ENCODE measurements at regions not wholly inside any gene's neighbourhood (a gene's known extent, or its start where the extent isn't known, plus 50 kb on each side); places are given as distances from the start of the nearest gene placed in this dataset.
"Not testable (repeated sequence)": the region's sequence is repeated elsewhere in the genome, so short reads cannot be mapped to it uniquely, and the experiment has no call there.

DNA sequence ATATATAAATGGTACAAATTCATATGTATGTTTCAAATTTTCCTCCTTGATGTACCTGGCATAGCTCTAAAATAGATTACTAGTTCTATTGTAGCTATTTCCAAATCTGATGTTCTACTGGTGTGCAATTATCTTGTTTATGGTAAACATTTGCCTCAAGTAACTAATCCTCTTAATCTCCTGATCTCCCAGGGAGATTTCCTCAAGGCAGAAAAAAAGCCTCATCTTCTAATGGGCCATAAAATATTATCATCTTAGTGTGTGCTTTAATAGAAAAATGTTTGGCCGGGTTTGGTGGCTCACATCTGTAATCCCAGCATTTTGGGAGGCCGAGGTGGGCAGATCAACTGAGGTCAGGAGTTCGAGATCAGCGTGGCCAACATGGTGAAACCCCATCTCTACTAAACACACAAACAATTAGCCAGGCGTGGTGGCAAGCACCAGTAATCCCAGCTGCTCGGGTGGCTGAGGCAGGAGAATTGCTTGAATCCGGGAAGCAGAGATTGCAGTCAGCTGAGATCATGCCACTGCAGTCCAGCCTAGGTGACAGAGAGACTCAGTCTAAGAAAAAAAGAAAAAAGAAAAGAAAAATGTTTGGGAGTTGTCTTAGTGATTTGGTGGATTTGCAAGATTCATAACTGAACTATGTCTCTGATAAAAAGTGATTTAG, 498.9 kb upstream of the SLITRK5 start:
- Mint-ChIP-seq H3K4me3 (no peak overlapping the region), H3K9me3 (peaks cover 17% of the 10 kb centered on the region), H3K27ac (no peak overlapping the region), H3K27me3 (ENCODE audit: insufficient read depth) (no peaks in the 10 kb centered on the region), H3K4me1 (ENCODE audit: low read depth) (no peaks in the 10 kb centered on the region), H3K36me3 (ENCODE audit: low read depth) (peaks cover 6% of the 10 kb centered on the region; the same call in 1 of the 2 replicates)
- TF ChIP-seq, protein P1, sequence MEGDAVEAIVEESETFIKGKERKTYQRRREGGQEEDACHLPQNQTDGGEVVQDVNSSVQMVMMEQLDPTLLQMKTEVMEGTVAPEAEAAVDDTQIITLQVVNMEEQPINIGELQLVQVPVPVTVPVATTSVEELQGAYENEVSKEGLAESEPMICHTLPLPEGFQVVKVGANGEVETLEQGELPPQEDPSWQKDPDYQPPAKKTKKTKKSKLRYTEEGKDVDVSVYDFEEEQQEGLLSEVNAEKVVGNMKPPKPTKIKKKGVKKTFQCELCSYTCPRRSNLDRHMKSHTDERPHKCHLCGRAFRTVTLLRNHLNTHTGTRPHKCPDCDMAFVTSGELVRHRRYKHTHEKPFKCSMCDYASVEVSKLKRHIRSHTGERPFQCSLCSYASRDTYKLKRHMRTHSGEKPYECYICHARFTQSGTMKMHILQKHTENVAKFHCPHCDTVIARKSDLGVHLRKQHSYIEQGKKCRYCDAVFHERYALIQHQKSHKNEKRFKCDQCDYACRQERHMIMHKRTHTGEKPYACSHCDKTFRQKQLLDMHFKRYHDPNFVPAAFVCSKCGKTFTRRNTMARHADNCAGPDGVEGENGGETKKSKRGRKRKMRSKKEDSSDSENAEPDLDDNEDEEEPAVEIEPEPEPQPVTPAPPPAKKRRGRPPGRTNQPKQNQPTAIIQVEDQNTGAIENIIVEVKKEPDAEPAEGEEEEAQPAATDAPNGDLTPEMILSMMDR (IDR thresholded peaks at IDR 0.05) = no peak
- no peak for DNase-seq

DNA sequence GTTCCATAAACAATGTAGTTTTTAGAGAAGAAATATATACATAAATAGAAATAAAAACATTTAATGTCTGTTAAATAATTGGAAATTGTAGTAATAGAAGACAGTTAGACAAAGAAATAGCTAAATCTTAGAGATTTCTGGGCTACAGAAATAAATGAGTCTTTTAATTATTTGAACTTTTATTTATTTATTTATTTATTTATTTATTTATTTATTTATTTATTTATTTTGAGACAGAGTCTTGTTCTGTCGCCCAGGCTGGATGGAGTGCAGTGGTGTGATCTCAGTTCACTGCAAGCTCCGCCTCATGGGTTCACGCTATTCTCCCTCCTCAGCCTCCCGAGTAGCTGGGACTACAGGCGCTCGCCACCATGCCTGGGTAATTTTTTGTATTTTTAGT, 486.0 kb upstream of the SLITRK5 start:
- H3K4me3 Mint-ChIP-seq = not testable (repeated sequence)

DNA sequence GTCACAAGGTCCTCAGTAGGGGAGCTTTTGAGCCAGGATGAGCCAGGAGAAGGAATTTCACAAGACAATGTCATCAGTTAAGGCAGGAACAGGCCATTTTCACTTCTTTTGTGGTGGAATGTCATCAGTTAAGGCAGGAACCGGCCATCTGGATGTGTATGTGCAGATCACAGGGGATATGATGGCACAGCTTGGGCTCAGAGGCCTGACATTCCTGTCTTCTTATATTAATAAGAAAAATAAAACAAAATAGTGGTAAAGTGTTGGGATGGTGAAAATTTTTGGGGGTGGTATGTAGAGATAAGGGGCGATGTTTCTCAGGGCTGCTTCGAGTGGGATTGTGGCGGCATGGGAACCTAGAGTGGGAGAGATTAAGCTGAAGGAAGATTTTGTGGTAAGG, 484.5 kb upstream of the SLITRK5 start:
- H3K9me3 Mint-ChIP-seq = peaks cover 23% of the 10 kb centered on the region
- H3K27ac Mint-ChIP-seq; H3K27me3 Mint-ChIP-seq (ENCODE audit: insufficient read depth); H3K4me3 Mint-ChIP-seq; H3K4me1 Mint-ChIP-seq (ENCODE audit: low read depth); H3K36me3 Mint-ChIP-seq (ENCODE audit: low read depth); DNase-seq: not testable (repeated sequence)

More for the DNA sequence above, 486.0 kb upstream of the SLITRK5 start:
- DNase-seq; H3K36me3 Mint-ChIP-seq (ENCODE audit: low read depth); H3K4me1 Mint-ChIP-seq (ENCODE audit: low read depth); H3K27me3 Mint-ChIP-seq (ENCODE audit: insufficient read depth); H3K27ac Mint-ChIP-seq: not testable (repeated sequence)
- peaks cover 18% of the 10 kb centered on the region for H3K9me3 Mint-ChIP-seq

DNA sequence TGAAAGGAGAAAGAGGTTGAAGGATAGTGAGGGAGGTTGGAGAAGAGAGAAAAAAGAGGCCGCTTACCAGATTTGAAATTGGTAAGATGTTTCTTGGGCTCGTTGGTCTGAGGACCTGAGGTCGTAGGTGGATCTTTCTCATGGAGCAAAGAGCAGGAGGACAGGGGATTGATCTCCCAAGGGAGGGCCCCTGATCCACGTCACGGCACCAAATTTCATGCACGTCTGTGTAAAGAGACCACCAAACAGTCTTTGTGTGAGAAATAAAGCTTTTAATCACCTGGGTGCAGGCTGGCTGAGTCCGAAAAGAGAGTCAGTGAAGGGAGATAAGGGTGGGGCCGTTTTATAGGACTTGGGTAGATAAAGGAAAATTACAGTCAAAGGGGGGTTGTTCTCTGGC, 479.7 kb upstream of the SLITRK5 start:
- H3K36me3 Mint-ChIP-seq (ENCODE audit: low read depth); H3K27ac Mint-ChIP-seq; H3K27me3 Mint-ChIP-seq (ENCODE audit: insufficient read depth); DNase-seq; H3K4me1 Mint-ChIP-seq (ENCODE audit: low read depth); H3K4me3 Mint-ChIP-seq; H3K9me3 Mint-ChIP-seq: not testable (repeated sequence)

DNA sequence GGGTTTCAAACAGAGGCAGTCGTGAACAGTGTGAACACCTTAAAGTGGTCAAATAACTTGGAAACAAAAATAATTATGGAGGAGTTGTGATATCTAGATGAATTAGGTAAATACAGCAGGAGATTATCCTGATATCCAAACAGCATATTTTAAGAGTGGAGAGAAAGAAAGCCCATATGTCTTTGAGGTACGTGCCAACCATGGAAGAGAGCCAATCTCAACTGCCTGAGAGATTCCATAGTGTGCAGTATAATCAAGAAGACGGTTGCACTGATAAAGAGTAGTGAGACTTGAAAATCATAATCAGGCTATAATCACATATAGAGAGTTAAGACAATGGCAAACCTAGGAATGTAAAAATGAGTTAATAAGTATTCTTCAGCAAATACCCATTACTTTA, 472.8 kb upstream of the SLITRK5 start:
- no peak overlapping the region for H3K27ac Mint-ChIP-seq
- H3K27me3 Mint-ChIP-seq (ENCODE audit: insufficient read depth) = no peaks in the 10 kb centered on the region
- no peak for DNase-seq
- no peaks in the 10 kb centered on the region for H3K4me1 Mint-ChIP-seq (ENCODE audit: low read depth)
- no peak overlapping the region for H3K4me3 Mint-ChIP-seq
- TF ChIP-seq, protein P1 (IDR thresholded peaks at IDR 0.05) = no peak
- H3K9me3 Mint-ChIP-seq = peaks cover 9% of the 10 kb centered on the region
- H3K36me3 Mint-ChIP-seq (ENCODE audit: low read depth) = no peaks in the 10 kb centered on the region

DNA sequence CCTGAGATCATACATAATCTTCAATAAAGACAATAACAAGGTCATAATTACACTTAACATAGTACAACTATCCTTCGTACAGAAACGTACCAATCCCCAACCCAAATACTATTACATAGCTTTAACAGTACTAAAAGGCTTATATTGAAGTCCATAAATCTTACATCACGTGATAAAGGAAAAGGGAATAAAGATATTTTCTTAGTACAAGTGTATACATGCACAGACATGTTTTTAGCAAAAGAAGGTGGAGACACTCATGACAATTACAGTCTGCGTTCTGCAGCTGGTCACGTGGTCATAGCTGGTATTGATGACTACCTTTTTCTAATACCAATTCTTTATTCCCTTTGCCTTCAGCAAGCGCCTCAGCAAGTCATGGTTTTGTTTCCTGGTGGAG, 464.5 kb upstream of the SLITRK5 start:
- DNase-seq = no peak
- TF ChIP-seq, protein P1 (IDR thresholded peaks at IDR 0.05) = no peak
- Mint-ChIP-seq H3K27me3 (ENCODE audit: insufficient read depth) (no peaks in the 10 kb centered on the region), H3K36me3 (ENCODE audit: low read depth) (no peaks in the 10 kb centered on the region), H3K4me3 (no peak overlapping the region), H3K9me3 (peaks cover 21% of the 10 kb centered on the region), H3K4me1 (ENCODE audit: low read depth) (no peaks in the 10 kb centered on the region), H3K27ac (no peak overlapping the region)

DNA sequence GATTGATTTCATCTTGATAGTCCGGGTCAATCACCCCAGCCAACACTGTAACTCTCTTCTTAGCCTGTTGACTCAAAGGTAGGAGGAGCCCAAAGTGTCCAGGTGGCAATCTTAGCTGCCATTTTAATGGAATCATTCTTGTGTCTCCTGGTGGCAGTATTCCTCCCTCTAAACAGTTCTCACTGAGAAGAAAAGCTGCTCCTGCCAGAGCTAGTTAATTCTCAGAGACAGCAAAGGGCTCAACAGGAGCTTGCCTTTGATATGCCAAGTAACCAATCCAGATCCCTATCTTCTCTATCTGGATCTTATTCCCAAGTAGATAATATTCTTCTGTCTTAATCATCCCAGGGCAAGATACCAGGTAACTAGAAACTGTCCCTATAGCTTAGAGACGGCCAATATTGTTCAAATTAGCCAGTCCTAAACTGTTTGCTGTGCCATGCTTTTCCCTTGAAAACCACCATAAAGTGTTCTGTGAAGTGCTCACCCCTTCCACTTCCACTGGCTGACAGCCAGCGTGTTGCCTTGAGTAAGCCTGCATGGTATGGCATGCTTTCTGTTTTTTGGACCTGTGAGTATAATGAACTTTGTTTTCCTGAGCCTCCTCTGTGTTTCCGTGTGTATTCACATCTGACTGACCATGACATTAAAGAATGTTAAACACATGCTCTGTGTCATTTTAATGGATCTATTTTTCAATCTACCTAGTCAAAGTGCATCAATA, 463.7 kb upstream of the SLITRK5 start:
- H3K4me3 Mint-ChIP-seq = no peak overlapping the region
- TF ChIP-seq, protein P1 (IDR thresholded peaks at IDR 0.05) = no peak
- H3K27ac Mint-ChIP-seq = no peak overlapping the region
- peaks cover 21% of the 10 kb centered on the region for H3K9me3 Mint-ChIP-seq
- DNase-seq = no peak
- H3K27me3 Mint-ChIP-seq (ENCODE audit: insufficient read depth) = no peaks in the 10 kb centered on the region
- H3K4me1 Mint-ChIP-seq (ENCODE audit: low read depth) = no peaks in the 10 kb centered on the region
- no peaks in the 10 kb centered on the region for H3K36me3 Mint-ChIP-seq (ENCODE audit: low read depth)
